NB4 (cell line): ENCODE measurements at regions not wholly inside any gene's neighbourhood (a gene's known extent, or its start where the extent isn't known, plus 50 kb on each side); places are given as distances from the start of the nearest gene placed in this dataset.

ENCODE experiments used
- CTCF ChIP-seq: IDR thresholded peaks from one replicate; pipeline ENCODE4 v1.5.1; 2012; ENCODE audit warnings: low read depth, low read length
- MYC ChIP-seq: IDR thresholded peaks from 2 replicates; pipeline ENCODE4 v1.6.1; 2011; ENCODE audit warnings: low read depth, low read length
- POLR2A ChIP-seq: IDR thresholded peaks from 2 replicates; pipeline ENCODE4 v1.6.1; 2011; ENCODE audit warnings: mild to moderate bottlenecking; ENCODE audit not compliant: insufficient read length; ENCODE audit errors: extremely low read depth

GRCh38 chr12:54723379-54724256 lies 75.5 kb upstream of the DCD start:
- peak; percentile 66 for TF ChIP-seq CTCF
- no peak for TF ChIP-seq MYC
- TF ChIP-seq POLR2A: no peak
